GM23248 (cell line): ENCODE measurements at regions not wholly inside any gene's neighbourhood (a gene's known extent, or its start where the extent isn't known, plus 50 kb on each side); places are given as distances from the start of the nearest gene placed in this dataset.

Source experiments
- DNase-seq: peaks from one replicate; pipeline ENCODE4 v3.0.0-alpha.2; 2015
- H2AFZ ChIP-seq: fragments of 200-600 bp; sonication (generic); 2 replicates; pipeline ENCODE4 v1.6.1; 2016; ENCODE audit warnings: antibody characterized with exemption
- H3F3A ChIP-seq: fragments of 200-600 bp; sonication (generic); 2 replicates; pipeline ENCODE4 v1.6.1; 2016; ENCODE audit warnings: mild to moderate bottlenecking, antibody characterized with exemption, mixed run types; ENCODE audit not compliant: insufficient read depth
- H3K27ac ChIP-seq: fragments of 200-600 bp; sonication (generic); 2 replicates; pipeline ENCODE4 v1.5.1; 2016; ENCODE audit warnings: mild to moderate bottlenecking
- H3K27me3 ChIP-seq: fragments of 200-600 bp; sonication (generic); replicated peaks from 2 replicates; pipeline ENCODE4 v1.6.1; 2016; ENCODE audit warnings: mild to moderate bottlenecking; ENCODE audit not compliant: insufficient read depth
- H3K36me3 ChIP-seq: fragments of 200-600 bp; sonication (generic); 2 replicates; pipeline ENCODE4 v1.6.1; 2016; ENCODE audit warnings: low read depth, mild to moderate bottlenecking
- H3K4me1 ChIP-seq: fragments of 200-600 bp; sonication (generic); 2 replicates; pipeline ENCODE4 v1.6.1; 2016; ENCODE audit warnings: mild to moderate bottlenecking; ENCODE audit not compliant: insufficient read depth
- H3K4me2 ChIP-seq: fragments of 200-600 bp; sonication (generic); one replicate; pipeline ENCODE4 v1.6.1; 2016; ENCODE audit warnings: mild to moderate bottlenecking; ENCODE audit not compliant: unreplicated experiment
- H3K4me3 ChIP-seq: fragments of 200-600 bp; sonication (generic); 2 replicates; pipeline ENCODE4 v1.5.1; 2016; ENCODE audit warnings: mild to moderate bottlenecking
- H3K79me2 ChIP-seq: fragments of 200-600 bp; sonication (generic); 2 replicates; pipeline ENCODE4 v1.6.1; 2016; ENCODE audit warnings: mild to moderate bottlenecking; ENCODE audit not compliant: insufficient read depth
- H3K9ac ChIP-seq: fragments of 200-600 bp; sonication (generic); 2 replicates; pipeline ENCODE4 v1.6.1; 2016; ENCODE audit warnings: mild to moderate bottlenecking
- H3K9me2 ChIP-seq: fragments of 200-600 bp; sonication (generic); 2 replicates; pipeline ENCODE4 v1.6.1; 2016; ENCODE audit warnings: mixed run types, mild to moderate bottlenecking, moderate library complexity; ENCODE audit not compliant: insufficient read depth
- H3K9me3 ChIP-seq: fragments of 200-600 bp; sonication (generic); one replicate; pipeline ENCODE4 v1.6.1; 2017; ENCODE audit warnings: low read depth
- H4K20me1 ChIP-seq: fragments of 200-600 bp; sonication (generic); 2 replicates; pipeline ENCODE4 v1.6.0; 2016; ENCODE audit not compliant: insufficient read depth
- EZH2 ChIP-seq: fragments of 200-600 bp; sonication (generic); IDR thresholded peaks from 2 replicates; pipeline ENCODE4 v1.6.1; 2018; ENCODE audit warnings: antibody characterized with exemption, mild to moderate bottlenecking; ENCODE audit not compliant: insufficient read depth, poor library complexity, severe bottlenecking
- EZH2phosphoT487 ChIP-seq: fragments of 200-600 bp; sonication (generic); IDR thresholded peaks from 2 replicates; pipeline ENCODE4 v1.6.1; 2018; ENCODE audit warnings: antibody characterized with exemption, moderate library complexity, mild to moderate bottlenecking, low read depth; ENCODE audit not compliant: insufficient read depth
- WGBS, 2 experiments: methylation state at CpG; one replicate each; pipeline ENCODE4 v1.1.6; 2015 to 2017; ENCODE audit warnings: low lambda C conversion rate in 2 of 2, low coverage in 1 of 2; ENCODE audit errors: missing lambda C conversion rate in 2 of 2; 5-methylcytosine and 5-hydroxymethylcytosine counted together
- in situ Hi-C: fragments of 300-500 bp; cut with MboI; formaldehyde crosslinking; loops from 2 replicates; pipeline ENCODE4 v1.15.0; 2020

GRCh38 chr4:137032222-137032621, 500.1 kb downstream of the PCDH18 start:
- H3K9me3 ChIP-seq: no peaks in the 10 kb centered on the region
- H3K4me3 ChIP-seq: no peak overlapping the region
- no peaks in the 10 kb centered on the region for H3F3A ChIP-seq
- DNase-seq: peak; percentile 5
- H3K27me3 ChIP-seq: no peaks in the 10 kb centered on the region
- no peaks in the 10 kb centered on the region for H3K4me1 ChIP-seq
- no peak for TF ChIP-seq EZH2phosphoT487
- TF ChIP-seq EZH2: no peak
- H3K27ac ChIP-seq: no peak overlapping the region
- no peaks in the 10 kb centered on the region for H3K9me2 ChIP-seq
- H3K79me2 ChIP-seq: no peaks in the 10 kb centered on the region
- no peaks in the 10 kb centered on the region for H4K20me1 ChIP-seq
- no peak overlapping the region for H2AFZ ChIP-seq
- H3K9ac ChIP-seq: no peak overlapping the region
- H3K36me3 ChIP-seq: no peaks in the 10 kb centered on the region
- in situ Hi-C loops: no loop called here
- H3K4me2 ChIP-seq: no peak overlapping the region

GRCh38 chr4:137029026-137029425, 503.3 kb downstream of the PCDH18 start:
- TF ChIP-seq EZH2 (no peak), EZH2phosphoT487 (no peak)
- H3K4me3 ChIP-seq: no peak overlapping the region
- H3K4me2 ChIP-seq: no peak overlapping the region
- no peak overlapping the region for H3K27ac ChIP-seq
- no peaks in the 10 kb centered on the region for H3K9me3 ChIP-seq
- no peaks in the 10 kb centered on the region for H3K4me1 ChIP-seq
- 0 out of 2 replicates have a peak, but pooled peaks cover 3% of the 10 kb centered on the region for H3K9me2 ChIP-seq
- H3K27me3 ChIP-seq: no peaks in the 10 kb centered on the region
- H3K79me2 ChIP-seq: no peaks in the 10 kb centered on the region
- H3K9ac ChIP-seq: no peak overlapping the region
- H3K36me3 ChIP-seq: no peaks in the 10 kb centered on the region
- H2AFZ ChIP-seq: no peak overlapping the region
- WGBS, 2 experiments: 34 to 44% methylated on average over 3 of the region's 3 CpGs
- DNase-seq: no peak
- in situ Hi-C loops: no loop called here
- H4K20me1 ChIP-seq: no peaks in the 10 kb centered on the region
- H3F3A ChIP-seq: no peaks in the 10 kb centered on the region

GRCh38 chr4:137025484-137026059, 506.7 kb downstream of the PCDH18 start:
- H3K4me2 ChIP-seq: no peak overlapping the region
- H3K9ac ChIP-seq: no peak overlapping the region
- no peaks in the 10 kb centered on the region for H3F3A ChIP-seq
- TF ChIP-seq EZH2 (no peak), EZH2phosphoT487 (no peak)
- H3K27me3 ChIP-seq: no peaks in the 10 kb centered on the region
- DNase-seq: no peak
- in situ Hi-C loops: no loop called here
- no peaks in the 10 kb centered on the region for H3K36me3 ChIP-seq
- no peaks in the 10 kb centered on the region for H3K79me2 ChIP-seq
- no peaks in the 10 kb centered on the region for H4K20me1 ChIP-seq
- H3K27ac ChIP-seq: no peak overlapping the region
- no peaks in the 10 kb centered on the region for H3K9me3 ChIP-seq
- 62 to 66% methylated on average over 5 of the region's 5 CpGs for WGBS, 2 experiments
- 0 out of 2 replicates have a peak, but pooled peaks cover 3% of the 10 kb centered on the region for H3K9me2 ChIP-seq
- no peak overlapping the region for H2AFZ ChIP-seq
- H3K4me3 ChIP-seq: no peak overlapping the region
- H3K4me1 ChIP-seq: no peaks in the 10 kb centered on the region

GRCh38 chr4:137015426-137016409, 516.6 kb downstream of the PCDH18 start:
- WGBS, 2 experiments: 28 to 32% methylated on average over 2 of the region's 2 CpGs
- H3K27ac ChIP-seq: no peak overlapping the region
- no peak for DNase-seq

More at GRCh38 chr4:137015426-137016409, 516.6 kb downstream of the PCDH18 start:
- Histone ChIP-seq H3K27me3 (no peaks in the 10 kb centered on the region), H3K79me2 (no peaks in the 10 kb centered on the region), H3K9me2 (no peaks in the 10 kb centered on the region), H3K4me3 (no peak overlapping the region), H4K20me1 (no peaks in the 10 kb centered on the region), H3K4me1 (no peaks in the 10 kb centered on the region), H2AFZ (no peak overlapping the region), H3K9ac (no peak overlapping the region), H3K4me2 (no peak overlapping the region), H3K36me3 (no peaks in the 10 kb centered on the region), H3K9me3 (no peaks in the 10 kb centered on the region), H3F3A (no peaks in the 10 kb centered on the region)
- in situ Hi-C loops: no loop called here
- TF ChIP-seq EZH2 (no peak), EZH2phosphoT487 (no peak)
